OCI-LY1 (cell line): ENCODE measurements at regions not wholly inside any gene's neighbourhood (a gene's known extent, or its start where the extent isn't known, plus 50 kb on each side); places are given as distances from the start of the nearest gene placed in this dataset.

Experiments used
- H2AFZ ChIP-seq: fragments of 200-600 bp; sonication (generic), shearing (Covaris generic); 2 replicates; pipeline ENCODE4 v1.6.0; 2014; ENCODE audit warnings: antibody characterized with exemption, mild to moderate bottlenecking, low read length
- H3F3A ChIP-seq: fragments of 200-600 bp; sonication (generic), shearing (Covaris generic); 2 replicates; pipeline ENCODE4 v1.6.0; 2014; ENCODE audit warnings: mild to moderate bottlenecking, antibody characterized with exemption, low read length, moderate library complexity; ENCODE audit not compliant: insufficient read depth
- H3K27ac ChIP-seq: fragments of 200-600 bp; sonication (generic); 2 replicates; pipeline ENCODE4 v1.5.1; 2014; ENCODE audit warnings: low read length, mixed run types, mild to moderate bottlenecking, low read depth; ENCODE audit not compliant: poor library complexity, severe bottlenecking
- H3K27me3 ChIP-seq: fragments of 200-600 bp; sonication (generic); 2 replicates; pipeline ENCODE4 v1.6.0; 2014; ENCODE audit warnings: antibody characterized with exemption, mild to moderate bottlenecking, low read length, moderate library complexity; ENCODE audit not compliant: insufficient read depth
- H3K36me3 ChIP-seq: fragments of 200-600 bp; sonication (generic); 2 replicates; pipeline ENCODE4 v1.6.1; 2014; ENCODE audit warnings: mild to moderate bottlenecking, antibody characterized with exemption, low read length, moderate library complexity, mixed read lengths; ENCODE audit not compliant: insufficient read depth
- H3K4me1 ChIP-seq: fragments of 200-600 bp; sonication (generic); 2 replicates; pipeline ENCODE4 v1.5.1; 2014; ENCODE audit warnings: mild to moderate bottlenecking, low read length, moderate library complexity; ENCODE audit not compliant: insufficient read depth, severe bottlenecking
- H3K4me2 ChIP-seq: fragments of 200-600 bp; sonication (generic), shearing (Covaris generic); 2 replicates; pipeline ENCODE4 v1.6.1; 2014; ENCODE audit warnings: low read length
- H3K4me3 ChIP-seq: fragments of 200-600 bp; sonication (generic); 2 replicates; pipeline ENCODE4 v1.5.1; 2014; ENCODE audit warnings: low read length, low read depth, mild to moderate bottlenecking, mixed read lengths; ENCODE audit not compliant: poor library complexity, severe bottlenecking
- H3K79me2 ChIP-seq: fragments of 200-600 bp; shearing (Covaris generic); 2 replicates; pipeline ENCODE4 v1.6.1; 2016; ENCODE audit warnings: mixed run types, low read length, mixed read lengths; ENCODE audit not compliant: insufficient read depth
- H3K9ac ChIP-seq: fragments of 200-600 bp; sonication (generic), shearing (Covaris generic); 2 replicates; pipeline ENCODE4 v1.6.1; 2014; ENCODE audit warnings: mild to moderate bottlenecking, low read length, mixed read lengths
- H3K9me2 ChIP-seq: fragments of 200-600 bp; sonication (generic), shearing (Covaris generic); 2 replicates; pipeline ENCODE4 v1.6.1; 2014; ENCODE audit warnings: low read depth, mild to moderate bottlenecking, low read length, mixed read lengths
- H3K9me3 ChIP-seq: fragments of 200-600 bp; shearing (Covaris generic); 2 replicates; pipeline ENCODE4 v1.6.1; 2014; ENCODE audit warnings: low read length, mixed read lengths
- H4K20me1 ChIP-seq: fragments of 200-600 bp; sonication (generic), shearing (Covaris generic); 2 replicates; pipeline ENCODE4 v1.6.0; 2016; ENCODE audit warnings: mild to moderate bottlenecking, low read length; ENCODE audit not compliant: insufficient read depth
- CTCF ChIP-seq: fragments of 200-600 bp; sonication (generic), shearing (Covaris generic); IDR thresholded peaks from 2 replicates; pipeline ENCODE4 v1.5.1; 2017; ENCODE audit warnings: mild to moderate bottlenecking, antibody characterized with exemption, low read length, moderate library complexity, mixed read lengths
- EZH2 ChIP-seq: fragments of 200-600 bp; sonication (generic), shearing (Covaris generic); IDR thresholded peaks from 2 replicates; pipeline ENCODE4 v1.8.0; 2017; ENCODE audit warnings: borderline replicate concordance, mixed run types, mild to moderate bottlenecking, antibody characterized with exemption, low read length, moderate library complexity, mixed read lengths

GRCh38 chr2:153308466-153308865 lies 170.1 kb downstream of the RPRM start:
- no peaks in the 10 kb centered on the region for H3K9me3 ChIP-seq
- no peak overlapping the region for H3K27ac ChIP-seq
- H4K20me1 ChIP-seq, result no peaks in the 10 kb centered on the region
- no peaks in the 10 kb centered on the region for H3K4me1 ChIP-seq
- no peak overlapping the region for H3K9ac ChIP-seq
- no peaks in the 10 kb centered on the region for H3K9me2 ChIP-seq
- no peak for TF ChIP-seq CTCF
- no peak for TF ChIP-seq EZH2
- H3F3A ChIP-seq, result no peaks in the 10 kb centered on the region
- no peak overlapping the region for H3K4me2 ChIP-seq
- no peaks in the 10 kb centered on the region for H3K27me3 ChIP-seq
- no peak overlapping the region for H2AFZ ChIP-seq
- H3K79me2 ChIP-seq, result no peaks in the 10 kb centered on the region
- no peak overlapping the region for H3K4me3 ChIP-seq
- H3K36me3 ChIP-seq, result no peaks in the 10 kb centered on the region

GRCh38 chr2:153307223-153307622 lies 171.3 kb downstream of the RPRM start:
- Histone ChIP-seq H3K36me3 (no peaks in the 10 kb centered on the region), H3K27ac (no peak overlapping the region), H3K9me2 (no peaks in the 10 kb centered on the region), H3K9ac (no peak overlapping the region), H4K20me1 (no peaks in the 10 kb centered on the region), H3K4me2 (no peak overlapping the region), H3F3A (no peaks in the 10 kb centered on the region), H3K4me1 (no peaks in the 10 kb centered on the region), H2AFZ (no peak overlapping the region), H3K27me3 (no peaks in the 10 kb centered on the region), H3K4me3 (no peak overlapping the region), H3K9me3 (no peaks in the 10 kb centered on the region), H3K79me2 (no peaks in the 10 kb centered on the region)
- TF ChIP-seq CTCF, result no peak
- no peak for TF ChIP-seq EZH2

- H3K27ac ChIP-seq, result no peak overlapping the region
- no peaks in the 10 kb centered on the region for H4K20me1 ChIP-seq
- H3K4me2 ChIP-seq, result no peak overlapping the region
- no peak overlapping the region for H3K4me3 ChIP-seq
- H3F3A ChIP-seq, result no peaks in the 10 kb centered on the region
- H3K9me3 ChIP-seq, result no peaks in the 10 kb centered on the region
- no peak overlapping the region for H3K9ac ChIP-seq
- H3K9me2 ChIP-seq, result no peaks in the 10 kb centered on the region
- H2AFZ ChIP-seq, result no peak overlapping the region
- TF ChIP-seq CTCF (no peak), EZH2 (no peak)
- H3K36me3 ChIP-seq, result no peaks in the 10 kb centered on the region
- H3K4me1 ChIP-seq, result no peaks in the 10 kb centered on the region
- no peaks in the 10 kb centered on the region for H3K79me2 ChIP-seq
- no peaks in the 10 kb centered on the region for H3K27me3 ChIP-seq
Observed at GRCh38 chr2:153299809-153300208, 178.8 kb downstream of the RPRM start.
